Neural cell (in vitro differentiated cells): ENCODE measurements at regions not wholly inside any gene's neighbourhood (a gene's known extent, or its start where the extent isn't known, plus 50 kb on each side); places are given as distances from the start of the nearest gene placed in this dataset.

ENCODE experiments used
- H2AFZ ChIP-seq: fragments of 200-600, 300-800 bp; sonication (generic), shearing (Covaris generic); 2 replicates; pipeline ENCODE4 v1.6.0; 2014; ENCODE audit warnings: low read depth, mild to moderate bottlenecking, antibody characterized with exemption, low read length, moderate library complexity
- H3F3A ChIP-seq: fragments of 200-600 bp; shearing (Covaris generic); 2 replicates; pipeline ENCODE4 v1.6.1; 2016; ENCODE audit warnings: mild to moderate bottlenecking, moderate library complexity, mixed read lengths, antibody characterized with exemption, low read length; ENCODE audit not compliant: insufficient read depth, poor library complexity, severe bottlenecking
- H3K27ac ChIP-seq: fragments of 200-600, 300-800 bp; sonication (generic), shearing (Covaris generic); 2 replicates; pipeline ENCODE4 v1.5.1; 2014; ENCODE audit warnings: mild to moderate bottlenecking, low read length, moderate library complexity
- H3K27me3 ChIP-seq: fragments of 300-800, 200-600 bp; sonication (generic), shearing (Covaris generic); 2 replicates; pipeline ENCODE4 v1.6.0; 2014; ENCODE audit warnings: mild to moderate bottlenecking, low read depth, low read length, moderate library complexity; ENCODE audit not compliant: insufficient read depth
- H3K36me3 ChIP-seq: fragments of 300-800, 200-600 bp; sonication (generic), shearing (Covaris generic); 2 replicates; pipeline ENCODE4 v1.5.1; 2014; ENCODE audit warnings: mild to moderate bottlenecking, antibody characterized with exemption, low read length, moderate library complexity; ENCODE audit not compliant: insufficient read depth
- H3K4me2 ChIP-seq: fragments of 300-800, 200-600 bp; sonication (generic), shearing (Covaris generic); 2 replicates; pipeline ENCODE4 v1.6.0; 2014; ENCODE audit warnings: mild to moderate bottlenecking, low read length
- H3K4me3 ChIP-seq: fragments of 300-800, 200-600 bp; sonication (generic), shearing (Covaris generic); 2 replicates; pipeline ENCODE4 v1.5.1; 2014; ENCODE audit warnings: mild to moderate bottlenecking, low read length, moderate library complexity
- H3K79me2 ChIP-seq: fragments of 200-600 bp; shearing (Covaris generic); replicated peaks from 2 replicates; pipeline ENCODE4 v1.6.0; 2014; ENCODE audit warnings: mild to moderate bottlenecking, low read length, moderate library complexity; ENCODE audit not compliant: insufficient read depth
- H3K9ac ChIP-seq: fragments of 300-800, 200-600 bp; sonication (generic), shearing (Covaris generic); 2 replicates; pipeline ENCODE4 v1.6.1; 2016; ENCODE audit warnings: mild to moderate bottlenecking, low read length, mixed read lengths
- H3K9me2 ChIP-seq: fragments of 200-600 bp; shearing (Covaris generic); 2 replicates; pipeline ENCODE4 v1.6.1; 2016; ENCODE audit warnings: mild to moderate bottlenecking, low read length, mixed read lengths; ENCODE audit not compliant: insufficient read depth
- H3K9me3 ChIP-seq: fragments of 200-600, 300-800 bp; sonication (generic), shearing (Covaris generic); 2 replicates; pipeline ENCODE4 v1.6.1; 2016; ENCODE audit warnings: mild to moderate bottlenecking, mixed run types, low read length, moderate library complexity, mixed read lengths
- H4K20me1 ChIP-seq: fragments of 200-600 bp; shearing (Covaris generic); 2 replicates; pipeline ENCODE4 v1.6.1; 2016; ENCODE audit warnings: mild to moderate bottlenecking, mixed run types; ENCODE audit not compliant: insufficient read depth
- EP300 ChIP-seq: fragments of 450-650 bp; conservative IDR thresholded peaks from 2 replicates; pipeline ENCODE4 v1.6.1; 2014; ENCODE audit warnings: antibody characterized with exemption, mild to moderate bottlenecking, moderate library complexity; ENCODE audit not compliant: poor library complexity, severe bottlenecking
- EZH2 ChIP-seq: fragments of 200-600, 300-800 bp; shearing (Covaris generic), sonication (generic); IDR thresholded peaks from 2 replicates; pipeline ENCODE4 v1.6.1; 2014; ENCODE audit warnings: antibody characterized with exemption, low read length, borderline replicate concordance, mild to moderate bottlenecking; ENCODE audit not compliant: insufficient read depth, poor library complexity, severe bottlenecking
- MXI1 ChIP-seq: fragments of 450-650 bp; conservative IDR thresholded peaks from 2 replicates; pipeline ENCODE4 v1.6.1; 2014; ENCODE audit warnings: antibody characterized with exemption, mild to moderate bottlenecking; ENCODE audit not compliant: poor library complexity, severe bottlenecking
- POLR2AphosphoS5 ChIP-seq: IDR thresholded peaks from 2 replicates; pipeline ENCODE4 v1.6.1; 2012
- RAD21 ChIP-seq: fragments of 450-650 bp; conservative IDR thresholded peaks from 2 replicates; pipeline ENCODE4 v1.6.1; 2014; ENCODE audit warnings: antibody characterized with exemption, mild to moderate bottlenecking, moderate library complexity
- REST ChIP-seq: IDR thresholded peaks from 2 replicates; pipeline ENCODE4 v1.6.1; 2012; ENCODE audit warnings: borderline replicate concordance
- SMC3 ChIP-seq: fragments of 450-650 bp; conservative IDR thresholded peaks from 2 replicates; pipeline ENCODE4 v1.6.1; 2014; ENCODE audit warnings: antibody characterized with exemption, mild to moderate bottlenecking, moderate library complexity; ENCODE audit not compliant: poor library complexity
- TAF1 ChIP-seq: IDR thresholded peaks from 2 replicates; pipeline ENCODE4 v1.6.1; 2012; ENCODE audit warnings: low read depth
- TF ChIP-seq, protein P1 (sequence below): fragments of 450-650 bp; IDR thresholded peaks from 2 replicates; pipeline ENCODE4 v1.5.1; 2014; ENCODE audit warnings: antibody characterized with exemption, mild to moderate bottlenecking, moderate library complexity; ENCODE audit not compliant: poor library complexity, severe bottlenecking

DNA sequence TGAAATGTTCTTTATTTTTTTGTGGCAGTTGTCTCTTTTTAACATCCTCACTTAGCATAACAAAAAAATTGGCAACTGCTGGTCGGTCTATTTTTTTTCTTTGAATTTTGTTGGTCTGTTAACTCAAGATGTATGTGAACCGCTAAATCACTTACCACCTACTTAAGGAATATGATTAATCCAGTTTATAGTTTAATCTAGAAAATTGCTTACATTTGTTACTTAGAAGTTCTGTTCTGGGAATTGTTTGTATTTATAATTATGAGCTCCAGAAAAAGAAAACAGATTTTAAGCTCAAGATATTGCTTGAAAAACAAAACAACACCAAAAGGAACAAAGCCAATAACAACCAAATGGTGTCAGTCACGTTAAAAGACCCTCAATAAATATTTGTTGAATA lies 66.1 kb upstream of the KLHL13 start:
- Histone ChIP-seq H4K20me1 (no peaks in the 10 kb centered on the region), H3K4me2 (no peak overlapping the region), H3K9ac (no peak overlapping the region), H3K36me3 (no peaks in the 10 kb centered on the region), H3K27me3 (no peaks in the 10 kb centered on the region), H3K79me2 (no peaks in the 10 kb centered on the region), H3K9me2 (no peaks in the 10 kb centered on the region), H3K9me3 (no peaks in the 10 kb centered on the region), H3F3A (no peaks in the 10 kb centered on the region), H3K27ac (no peak overlapping the region), H3K4me3 (no peak overlapping the region), H2AFZ (no peak overlapping the region)
- TF ChIP-seq MXI1 (no peak), TAF1 (no peak), SMC3 (no peak), POLR2AphosphoS5 (no peak), RAD21 (no peak), REST (no peak), EZH2 (no peak)
- TF ChIP-seq, protein P1, sequence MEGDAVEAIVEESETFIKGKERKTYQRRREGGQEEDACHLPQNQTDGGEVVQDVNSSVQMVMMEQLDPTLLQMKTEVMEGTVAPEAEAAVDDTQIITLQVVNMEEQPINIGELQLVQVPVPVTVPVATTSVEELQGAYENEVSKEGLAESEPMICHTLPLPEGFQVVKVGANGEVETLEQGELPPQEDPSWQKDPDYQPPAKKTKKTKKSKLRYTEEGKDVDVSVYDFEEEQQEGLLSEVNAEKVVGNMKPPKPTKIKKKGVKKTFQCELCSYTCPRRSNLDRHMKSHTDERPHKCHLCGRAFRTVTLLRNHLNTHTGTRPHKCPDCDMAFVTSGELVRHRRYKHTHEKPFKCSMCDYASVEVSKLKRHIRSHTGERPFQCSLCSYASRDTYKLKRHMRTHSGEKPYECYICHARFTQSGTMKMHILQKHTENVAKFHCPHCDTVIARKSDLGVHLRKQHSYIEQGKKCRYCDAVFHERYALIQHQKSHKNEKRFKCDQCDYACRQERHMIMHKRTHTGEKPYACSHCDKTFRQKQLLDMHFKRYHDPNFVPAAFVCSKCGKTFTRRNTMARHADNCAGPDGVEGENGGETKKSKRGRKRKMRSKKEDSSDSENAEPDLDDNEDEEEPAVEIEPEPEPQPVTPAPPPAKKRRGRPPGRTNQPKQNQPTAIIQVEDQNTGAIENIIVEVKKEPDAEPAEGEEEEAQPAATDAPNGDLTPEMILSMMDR = no peak

DNA sequence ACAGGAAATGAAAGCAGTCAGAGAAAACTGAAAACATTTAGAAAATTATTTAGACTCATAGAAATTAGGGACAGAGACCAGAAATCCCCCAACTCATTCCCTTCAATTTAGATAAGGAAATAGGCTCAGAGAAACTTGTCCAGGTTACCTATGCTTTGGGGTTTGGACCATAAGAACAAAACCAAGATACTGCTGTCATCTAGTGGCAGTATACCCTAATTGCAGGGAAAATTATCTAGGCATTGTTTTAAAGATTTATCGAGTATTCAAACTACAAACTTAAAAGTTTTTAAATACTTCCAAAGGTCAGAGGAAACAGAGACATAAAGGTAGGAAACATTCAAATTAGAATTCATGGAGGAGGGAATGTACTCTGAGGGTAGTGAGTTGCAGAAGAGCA lies 67.0 kb upstream of the KLHL13 start:
- TF ChIP-seq MXI1 = no peak
- no peak for TF ChIP-seq EZH2
- no peak for TF ChIP-seq SMC3
- TF ChIP-seq EP300 = no peak
- TF ChIP-seq REST = no peak
- TF ChIP-seq TAF1 = no peak
- TF ChIP-seq POLR2AphosphoS5 = no peak
- TF ChIP-seq, protein P1 = no peak
- no peak for TF ChIP-seq RAD21
- Histone ChIP-seq H3K36me3 (no peaks in the 10 kb centered on the region), H3K9me2 (no peaks in the 10 kb centered on the region), H3K4me2 (no peak overlapping the region), H4K20me1 (no peaks in the 10 kb centered on the region), H3K9ac (no peak overlapping the region), H2AFZ (no peak overlapping the region), H3K27ac (no peak overlapping the region), H3K4me3 (no peak overlapping the region), H3K9me3 (no peaks in the 10 kb centered on the region), H3K27me3 (no peaks in the 10 kb centered on the region), H3K79me2 (no peaks in the 10 kb centered on the region), H3F3A (no peaks in the 10 kb centered on the region)
